ENCODE measurements at regions not wholly inside any gene's neighbourhood (a gene's known extent, or its start where the extent isn't known, plus 50 kb on each side); places are given as distances from the start of the nearest gene placed in this dataset.
A peak's percentile ranks its signal among the peaks of the same experiment; 100 is the strongest.

GRCh38 chr3:30199855-30200254, 406.5 kb upstream of the TGFBR2 start:
- Histone ChIP-seq H3K4me3 (ENCODE audit: low read depth, low read length) (no peak overlapping the region), H3K4me1 (ENCODE audit: control insufficient read depth, insufficient read depth, low read length, unreplicated experiment) (peaks cover 31% of the 10 kb centered on the region), H3K79me2 (ENCODE audit: control insufficient read depth, insufficient read depth, low read length, unreplicated experiment) (no peaks in the 10 kb centered on the region), H3K27ac (ENCODE audit: low read depth, low read length) (peak overlapping the region; percentile 30), H3K27me3 (ENCODE audit: insufficient read depth, low read length) (no peaks in the 10 kb centered on the region), H3K36me3 (ENCODE audit: insufficient read depth, low read length) (no peaks in the 10 kb centered on the region), H2AFZ (ENCODE audit: low read length, unreplicated experiment) (peak overlapping the region; percentile 17)

- Histone ChIP-seq H2AFZ (ENCODE audit: low read length, unreplicated experiment) (no peak overlapping the region), H3K27ac (ENCODE audit: low read depth, low read length) (no peak overlapping the region; the same call in 1 of the 2 replicates), H3K27me3 (ENCODE audit: insufficient read depth, low read length) (no peaks in the 10 kb centered on the region), H3K4me3 (ENCODE audit: low read depth, low read length) (no peak overlapping the region), H3K79me2 (ENCODE audit: control insufficient read depth, insufficient read depth, low read length, unreplicated experiment) (no peaks in the 10 kb centered on the region), H3K4me1 (ENCODE audit: control insufficient read depth, insufficient read depth, low read length, unreplicated experiment) (peaks cover 31% of the 10 kb centered on the region), H3K36me3 (ENCODE audit: insufficient read depth, low read length) (no peaks in the 10 kb centered on the region)
These were observed 404.7 kb upstream of the TGFBR2 start for GRCh38 chr3:30201715-30202114.

DNA sequence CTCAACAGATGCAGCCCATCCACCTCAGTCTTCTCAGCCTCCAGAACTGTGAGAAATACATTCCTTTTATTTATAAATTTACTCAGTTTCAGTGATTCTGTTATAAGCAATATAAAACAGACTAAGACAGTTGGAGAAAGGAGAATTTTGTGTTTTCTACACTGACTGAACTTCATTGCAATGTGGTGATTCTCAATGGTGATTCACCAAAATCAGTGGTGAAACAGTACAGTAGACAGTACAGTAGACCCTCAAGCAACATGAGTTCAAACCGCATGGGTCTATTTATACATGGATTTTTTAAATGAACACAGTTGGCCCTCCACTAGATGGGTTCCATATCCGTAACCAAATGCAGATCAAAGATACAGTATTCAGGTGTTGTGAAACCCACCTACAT, 403.1 kb upstream of the TGFBR2 start:
- Histone ChIP-seq H3K27me3 (ENCODE audit: insufficient read depth, low read length) (no peaks in the 10 kb centered on the region), H2AFZ (ENCODE audit: low read length, unreplicated experiment) (no peak overlapping the region), H3K27ac (ENCODE audit: low read depth, low read length) (no peak overlapping the region), H3K4me3 (ENCODE audit: low read depth, low read length) (no peak overlapping the region), H3K36me3 (ENCODE audit: insufficient read depth, low read length) (no peaks in the 10 kb centered on the region), H3K79me2 (ENCODE audit: control insufficient read depth, insufficient read depth, low read length, unreplicated experiment) (no peaks in the 10 kb centered on the region), H3K4me1 (ENCODE audit: control insufficient read depth, insufficient read depth, low read length, unreplicated experiment) (peaks cover 28% of the 10 kb centered on the region)

- H3K79me2 ChIP-seq (ENCODE audit: control insufficient read depth, insufficient read depth, low read length, unreplicated experiment) = no peaks in the 10 kb centered on the region
- no peak overlapping the region for H2AFZ ChIP-seq (ENCODE audit: low read length, unreplicated experiment)
- peaks cover 25% of the 10 kb centered on the region for H3K4me1 ChIP-seq (ENCODE audit: control insufficient read depth, insufficient read depth, low read length, unreplicated experiment)
- H3K27ac ChIP-seq (ENCODE audit: low read depth, low read length) = no peak overlapping the region
- H3K4me3 ChIP-seq (ENCODE audit: low read depth, low read length) = no peak overlapping the region
- no peaks in the 10 kb centered on the region for H3K36me3 ChIP-seq (ENCODE audit: insufficient read depth, low read length)
- no peaks in the 10 kb centered on the region for H3K27me3 ChIP-seq (ENCODE audit: insufficient read depth, low read length)
These were observed 402.3 kb upstream of the TGFBR2 start for GRCh38 chr3:30204126-30204525.

- Histone ChIP-seq H3K36me3 (ENCODE audit: insufficient read depth, low read length) (no peaks in the 10 kb centered on the region), H3K27ac (ENCODE audit: low read depth, low read length) (no peak overlapping the region), H3K79me2 (ENCODE audit: control insufficient read depth, insufficient read depth, low read length, unreplicated experiment) (no peaks in the 10 kb centered on the region), H3K4me3 (ENCODE audit: low read depth, low read length) (no peak overlapping the region), H3K4me1 (ENCODE audit: control insufficient read depth, insufficient read depth, low read length, unreplicated experiment) (peaks cover 20% of the 10 kb centered on the region), H2AFZ (ENCODE audit: low read length, unreplicated experiment) (peak overlapping the region; percentile 59), H3K27me3 (ENCODE audit: insufficient read depth, low read length) (no peaks in the 10 kb centered on the region)
These were observed 400.4 kb upstream of the TGFBR2 start for GRCh38 chr3:30206051-30206450.

DNA sequence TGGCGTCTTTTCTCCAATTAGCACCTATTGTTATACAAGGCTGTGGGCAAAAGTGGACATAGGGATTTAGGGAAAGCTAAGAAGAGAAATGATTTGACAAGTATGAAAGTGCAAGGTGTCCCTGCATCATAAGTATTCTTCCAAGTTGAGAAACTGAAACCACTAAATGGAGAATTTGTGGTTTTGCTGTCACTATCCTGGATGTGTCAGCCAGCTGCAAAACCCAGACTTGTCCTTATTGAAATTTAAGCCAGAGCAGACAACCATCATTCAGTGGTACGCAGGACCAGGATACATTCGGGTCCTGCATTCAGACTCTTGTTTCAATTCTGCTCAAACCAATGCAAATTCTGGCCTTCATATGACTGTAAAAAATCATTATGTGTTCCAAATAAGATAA, 384.8 kb upstream of the TGFBR2 start:
- H3K4me3 ChIP-seq (ENCODE audit: low read depth, low read length) = peak overlapping the region; percentile 36; the same call in 1 of the 2 replicates
- no peaks in the 10 kb centered on the region for H3K36me3 ChIP-seq (ENCODE audit: insufficient read depth, low read length)
- H2AFZ ChIP-seq (ENCODE audit: low read length, unreplicated experiment) = peak overlapping the region; percentile 28
- H3K27ac ChIP-seq (ENCODE audit: low read depth, low read length) = no peak overlapping the region
- H3K27me3 ChIP-seq (ENCODE audit: insufficient read depth, low read length) = no peaks in the 10 kb centered on the region
- no peaks in the 10 kb centered on the region for H3K79me2 ChIP-seq (ENCODE audit: control insufficient read depth, insufficient read depth, low read length, unreplicated experiment)
- H3K4me1 ChIP-seq (ENCODE audit: control insufficient read depth, insufficient read depth, low read length, unreplicated experiment) = peaks cover 25% of the 10 kb centered on the region

DNA sequence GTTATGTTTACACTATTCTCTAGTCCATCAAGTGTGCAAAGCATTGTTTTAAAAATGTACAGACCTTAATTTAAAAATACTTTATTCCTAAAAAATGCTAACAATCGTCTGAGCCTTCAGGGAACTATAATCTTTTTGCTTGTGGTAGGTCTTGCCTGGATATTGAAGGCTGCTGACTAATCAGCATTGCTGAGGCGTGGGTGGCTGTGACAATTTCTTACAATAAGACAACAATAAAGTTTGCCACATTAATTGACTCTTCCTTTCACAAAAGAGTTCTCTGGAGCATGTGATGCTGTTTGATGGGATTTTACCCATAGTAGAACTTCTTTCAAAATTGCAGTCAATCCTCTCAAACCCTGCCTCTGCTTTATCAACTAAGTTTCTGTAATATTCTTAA, 384.0 kb upstream of the TGFBR2 start:
- H3K27ac ChIP-seq (ENCODE audit: low read depth, low read length) = peak overlapping the region; percentile 4; the same call in 1 of the 2 replicates
- H3K4me3 ChIP-seq (ENCODE audit: low read depth, low read length) = peak overlapping the region; percentile 17; the same call in 1 of the 2 replicates
- H3K4me1 ChIP-seq (ENCODE audit: control insufficient read depth, insufficient read depth, low read length, unreplicated experiment) = peaks cover 33% of the 10 kb centered on the region

DNA sequence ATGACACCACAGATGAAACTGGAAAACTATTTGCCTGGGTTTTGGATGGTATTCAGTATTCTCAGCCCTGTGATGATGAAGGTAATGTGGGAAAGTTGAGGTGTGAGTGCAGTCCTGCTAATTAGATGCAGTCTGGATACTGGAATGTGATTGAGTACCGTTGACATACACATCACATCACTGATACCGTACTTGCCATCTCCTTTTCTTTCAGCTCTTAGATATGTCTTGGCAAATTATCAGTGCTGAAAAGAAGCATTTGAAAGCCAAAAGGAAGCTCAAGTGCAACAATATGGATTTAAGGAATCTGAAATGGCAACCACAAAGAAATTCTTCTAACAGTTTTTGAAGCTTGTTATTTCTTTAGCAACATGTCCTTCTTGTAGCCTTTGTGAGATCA, 381.4 kb upstream of the TGFBR2 start:
- no peak overlapping the region for H3K27ac ChIP-seq (ENCODE audit: low read depth, low read length)
- no peaks in the 10 kb centered on the region for H3K36me3 ChIP-seq (ENCODE audit: insufficient read depth, low read length)

More for the DNA sequence above, 384.0 kb upstream of the TGFBR2 start:
- no peaks in the 10 kb centered on the region for H3K79me2 ChIP-seq (ENCODE audit: control insufficient read depth, insufficient read depth, low read length, unreplicated experiment)
- no peaks in the 10 kb centered on the region for H3K36me3 ChIP-seq (ENCODE audit: insufficient read depth, low read length)
- H3K27me3 ChIP-seq (ENCODE audit: insufficient read depth, low read length) = no peaks in the 10 kb centered on the region
- peak overlapping the region; percentile 32 for H2AFZ ChIP-seq (ENCODE audit: low read length, unreplicated experiment)

GRCh38 chr3:30226601-30227151, 379.7 kb upstream of the TGFBR2 start:
- Histone ChIP-seq H2AFZ (ENCODE audit: low read length, unreplicated experiment) (no peak overlapping the region), H3K4me3 (ENCODE audit: low read depth, low read length) (no peak overlapping the region), H3K27ac (ENCODE audit: low read depth, low read length) (peak overlapping the region; percentile 95)

More for the DNA sequence above, 381.4 kb upstream of the TGFBR2 start:
- Histone ChIP-seq H2AFZ (ENCODE audit: low read length, unreplicated experiment) (no peak overlapping the region), H3K27me3 (ENCODE audit: insufficient read depth, low read length) (no peaks in the 10 kb centered on the region), H3K4me3 (ENCODE audit: low read depth, low read length) (no peak overlapping the region), H3K4me1 (ENCODE audit: control insufficient read depth, insufficient read depth, low read length, unreplicated experiment) (peaks cover 48% of the 10 kb centered on the region), H3K79me2 (ENCODE audit: control insufficient read depth, insufficient read depth, low read length, unreplicated experiment) (no peaks in the 10 kb centered on the region)

DNA sequence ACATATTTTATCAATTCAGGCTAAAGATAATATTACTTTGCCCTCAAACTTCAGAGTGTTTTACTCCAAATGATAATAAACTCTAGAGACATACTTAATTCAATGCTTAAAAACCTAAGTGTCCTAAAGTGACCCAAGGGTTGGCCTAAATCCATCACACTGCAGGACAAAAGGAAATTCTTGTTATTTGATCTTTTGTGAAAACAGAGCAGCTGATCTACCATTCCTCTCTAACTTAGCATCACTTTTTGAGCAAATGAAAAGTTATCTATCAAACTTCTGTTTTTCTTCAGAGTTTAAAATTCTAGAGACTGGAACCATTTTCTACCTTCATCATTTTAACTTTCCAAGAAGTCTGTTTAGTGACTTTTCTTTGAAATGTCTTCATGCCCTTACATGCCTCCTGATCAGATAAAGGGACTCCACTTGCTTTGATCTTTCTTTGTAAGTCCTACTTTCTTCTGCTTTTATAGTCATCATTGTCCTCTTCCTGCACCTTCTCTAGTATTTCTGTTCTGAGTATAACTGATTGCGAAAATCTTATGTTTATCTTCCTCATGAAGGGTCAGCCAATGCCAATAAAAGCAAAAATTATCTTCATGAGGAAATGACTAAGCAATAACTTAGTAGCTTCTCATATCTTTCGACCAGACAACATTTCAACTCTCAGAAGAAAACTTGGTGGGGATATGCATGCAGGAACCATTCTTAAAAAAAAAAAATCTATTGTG, 378.7 kb upstream of the TGFBR2 start:
- Histone ChIP-seq H3K36me3 (ENCODE audit: insufficient read depth, low read length) (no peaks in the 10 kb centered on the region), H3K27me3 (ENCODE audit: insufficient read depth, low read length) (no peaks in the 10 kb centered on the region), H2AFZ (ENCODE audit: low read length, unreplicated experiment) (no peak overlapping the region), H3K4me3 (ENCODE audit: low read depth, low read length) (peak overlapping the region; percentile 50; the same call in 1 of the 2 replicates), H3K79me2 (ENCODE audit: control insufficient read depth, insufficient read depth, low read length, unreplicated experiment) (no peaks in the 10 kb centered on the region), H3K4me1 (ENCODE audit: control insufficient read depth, insufficient read depth, low read length, unreplicated experiment) (peaks cover 49% of the 10 kb centered on the region), H3K27ac (ENCODE audit: low read depth, low read length) (peak overlapping the region; percentile 95)

More at GRCh38 chr3:30226601-30227151, 379.7 kb upstream of the TGFBR2 start:
- Histone ChIP-seq H3K27me3 (ENCODE audit: insufficient read depth, low read length) (no peaks in the 10 kb centered on the region), H3K4me1 (ENCODE audit: control insufficient read depth, insufficient read depth, low read length, unreplicated experiment) (peaks cover 50% of the 10 kb centered on the region), H3K36me3 (ENCODE audit: insufficient read depth, low read length) (no peaks in the 10 kb centered on the region), H3K79me2 (ENCODE audit: control insufficient read depth, insufficient read depth, low read length, unreplicated experiment) (no peaks in the 10 kb centered on the region)

DNA sequence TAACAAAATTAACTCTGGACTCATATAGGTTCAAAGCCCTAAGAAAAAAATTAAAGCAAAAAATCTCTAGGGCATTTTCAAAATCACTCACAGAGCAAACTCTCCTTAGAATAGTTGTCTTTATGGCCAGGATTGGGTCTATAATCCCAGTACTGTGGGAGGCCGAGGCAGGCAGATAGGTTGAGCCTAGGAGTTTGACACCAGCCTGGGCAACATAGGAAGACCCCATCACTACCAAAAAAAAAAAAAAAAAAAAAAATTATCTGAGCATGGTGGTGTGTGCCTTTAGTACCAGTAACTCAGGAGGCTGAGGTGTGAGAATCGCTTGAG, 378.1 kb upstream of the TGFBR2 start:
- Histone ChIP-seq H3K27me3 (ENCODE audit: insufficient read depth, low read length) (no peaks in the 10 kb centered on the region), H3K4me3 (ENCODE audit: low read depth, low read length) (no peak overlapping the region), H3K36me3 (ENCODE audit: insufficient read depth, low read length) (no peaks in the 10 kb centered on the region), H2AFZ (ENCODE audit: low read length, unreplicated experiment) (no peak overlapping the region), H3K79me2 (ENCODE audit: control insufficient read depth, insufficient read depth, low read length, unreplicated experiment) (no peaks in the 10 kb centered on the region), H3K4me1 (ENCODE audit: control insufficient read depth, insufficient read depth, low read length, unreplicated experiment) (peaks cover 50% of the 10 kb centered on the region), H3K27ac (ENCODE audit: low read depth, low read length) (peak overlapping the region; percentile 95)
